Stimulated activated naive CD4-positive, alpha-beta T cell (primary cell): ENCODE measurements at regions not wholly inside any gene's neighbourhood (a gene's known extent, or its start where the extent isn't known, plus 50 kb on each side); places are given as distances from the start of the nearest gene placed in this dataset.
"Not testable (repeated sequence)": the region's sequence is repeated elsewhere in the genome, so short reads cannot be mapped to it uniquely, and the experiment has no call there.

Experiments used
- DNase-seq, 6 experiments: peaks; one replicate each; lab custom pipeline; 2025; lab: John Stamatoyannopoulos, UW

GRCh38 chr3:74131546-74132328, 482.7 kb downstream of the CNTN3 start:
- DNase-seq, result not testable (repeated sequence)

DNA sequence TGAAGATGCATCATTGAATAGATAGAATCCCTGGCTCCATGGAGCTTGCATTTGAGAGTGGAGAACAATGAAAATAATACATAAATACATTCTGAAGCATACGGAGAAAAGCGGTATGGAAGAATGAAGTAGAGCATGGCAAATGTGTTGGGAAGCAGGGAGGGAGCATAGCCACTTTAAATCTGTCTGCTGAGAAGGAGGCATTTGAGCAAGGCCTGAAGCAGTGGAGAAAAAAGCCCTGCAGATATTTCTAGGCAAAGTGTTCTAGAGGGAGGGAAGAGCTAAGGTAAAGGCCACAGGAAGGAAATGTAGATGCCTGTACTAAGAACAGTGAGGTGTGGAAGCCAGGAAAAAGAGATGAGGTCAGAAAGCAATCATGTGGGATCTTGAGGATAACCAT, 484.8 kb downstream of the CNTN3 start:
- DNase-seq, result no peak

DNA sequence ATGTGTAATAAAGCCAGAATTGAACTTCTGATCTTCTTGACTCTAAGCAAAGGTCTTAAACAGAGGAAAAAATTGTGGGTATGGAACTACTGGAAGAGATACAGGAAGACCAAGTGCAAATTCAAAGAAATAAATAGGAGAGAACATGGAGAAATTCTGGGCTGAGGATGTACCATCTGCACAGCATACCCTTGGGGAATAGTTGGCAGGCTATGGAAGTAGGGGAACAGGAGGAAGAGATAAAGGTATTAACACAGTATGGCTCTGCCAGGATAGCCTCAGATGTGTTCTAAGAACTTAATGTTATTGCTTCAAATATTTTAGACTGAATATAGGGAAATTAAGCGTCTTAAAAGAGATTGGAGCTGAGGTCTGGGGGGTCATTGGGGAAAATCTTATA, 485.4 kb downstream of the CNTN3 start:
- DNase-seq, result no peak

GRCh38 chr3:74127256-74127655, 487.2 kb downstream of the CNTN3 start:
- DNase-seq, result no peak

GRCh38 chr3:74124782-74125181, 489.7 kb downstream of the CNTN3 start:
- DNase-seq, result no peak

DNA sequence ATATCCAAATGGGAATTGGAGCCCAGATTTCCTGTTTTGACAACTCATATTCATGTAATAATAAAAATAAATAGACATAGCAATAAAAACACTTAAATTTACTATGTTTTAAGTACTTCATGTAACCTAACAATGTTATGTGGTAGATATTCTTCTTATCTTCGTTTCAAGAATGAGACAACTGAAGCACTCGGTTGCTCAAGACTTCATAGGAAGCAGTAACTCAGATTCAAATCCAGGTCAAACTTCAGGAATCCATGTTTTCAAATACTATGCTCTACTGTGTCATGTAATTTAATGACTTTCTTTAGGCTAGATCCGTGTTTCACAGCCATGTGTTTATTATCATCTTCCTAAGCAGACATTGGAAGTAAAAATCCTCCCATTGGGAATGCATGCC, 492.2 kb downstream of the CNTN3 start:
- DNase-seq, result no peak

DNA sequence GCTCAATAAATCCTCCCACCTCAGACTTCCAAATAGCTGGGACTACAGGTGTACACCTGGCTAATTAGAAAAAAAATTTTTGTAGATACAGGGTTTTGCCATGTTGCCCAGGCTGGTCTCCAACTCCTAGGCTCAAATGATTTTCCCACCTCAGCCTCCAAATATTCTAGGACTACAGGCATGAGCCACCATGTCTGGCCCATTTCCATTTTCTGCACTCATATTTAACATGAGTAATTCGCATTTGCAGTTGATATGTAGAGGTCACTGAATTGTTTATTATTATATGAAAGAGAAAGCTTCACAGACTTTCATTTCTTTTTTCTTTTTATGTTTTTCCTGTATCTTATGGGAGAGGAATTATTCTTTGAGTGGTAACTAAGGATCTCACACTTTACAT, 492.7 kb downstream of the CNTN3 start:
- no peak for DNase-seq

GRCh38 chr3:74119221-74119620, 494.5 kb upstream of the PDZRN3 start:
- DNase-seq, result no peak

GRCh38 chr3:74115906-74116305, 491.2 kb upstream of the PDZRN3 start:
- no peak for DNase-seq

GRCh38 chr3:74107451-74107850, 482.7 kb upstream of the PDZRN3 start:
- DNase-seq, result no peak

DNA sequence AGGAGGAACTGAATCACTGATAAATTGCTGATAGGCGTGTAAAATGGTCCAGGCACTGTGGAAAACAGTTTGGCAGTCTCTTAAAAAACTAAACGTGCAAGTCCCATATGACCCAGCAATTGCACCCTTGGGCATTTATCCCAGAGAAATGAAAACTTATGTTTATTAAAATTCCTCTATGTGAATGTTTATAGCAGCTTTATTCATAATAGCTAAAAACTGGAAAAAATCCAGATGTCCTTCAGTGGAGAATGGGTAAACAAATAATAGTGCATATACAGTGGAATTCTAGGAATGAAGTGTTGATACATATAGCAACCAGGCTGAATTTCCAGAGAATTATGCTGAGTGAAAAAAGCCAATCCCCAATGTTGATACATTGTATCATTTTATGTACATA, 482.2 kb upstream of the PDZRN3 start:
- no peak for DNase-seq

DNA sequence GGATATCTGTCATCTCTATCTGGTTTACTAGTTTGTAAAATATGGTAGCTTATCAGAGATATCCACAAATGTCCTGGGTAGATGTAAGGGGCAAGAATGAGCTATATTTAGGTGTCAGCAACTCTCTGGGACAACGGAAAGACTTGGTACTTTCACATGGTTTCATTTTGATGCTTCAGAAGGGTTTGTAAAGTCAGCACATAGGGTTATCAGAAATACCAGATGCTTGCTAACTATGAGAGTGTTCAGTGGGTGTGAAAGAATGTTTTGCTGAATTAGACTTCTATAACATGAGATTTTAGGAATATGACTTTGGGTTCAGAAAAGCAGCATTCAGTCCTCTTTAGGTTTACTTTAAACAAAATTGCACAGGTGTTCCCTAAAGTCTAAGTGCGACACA, 466.5 kb upstream of the PDZRN3 start:
- no peak for DNase-seq

DNA sequence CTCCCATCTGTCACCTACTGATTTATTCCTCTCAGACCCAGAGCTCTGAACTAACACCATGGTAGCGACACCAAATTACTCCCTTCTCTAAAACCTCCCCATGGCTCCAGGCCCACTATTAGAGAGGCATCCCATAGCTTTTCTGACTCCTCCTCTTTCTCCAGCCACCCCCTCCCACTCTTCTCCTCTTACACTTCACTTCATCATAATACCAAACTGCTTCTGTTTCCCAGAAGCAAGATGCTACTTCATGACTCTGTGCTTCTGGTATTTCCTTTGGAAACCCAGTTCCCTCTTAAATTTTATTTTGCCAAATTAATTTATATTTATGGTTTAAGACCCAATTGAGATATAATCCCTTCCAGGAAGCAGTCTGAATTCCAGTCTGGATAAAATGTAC, 465.1 kb upstream of the PDZRN3 start:
- no peak for DNase-seq

DNA sequence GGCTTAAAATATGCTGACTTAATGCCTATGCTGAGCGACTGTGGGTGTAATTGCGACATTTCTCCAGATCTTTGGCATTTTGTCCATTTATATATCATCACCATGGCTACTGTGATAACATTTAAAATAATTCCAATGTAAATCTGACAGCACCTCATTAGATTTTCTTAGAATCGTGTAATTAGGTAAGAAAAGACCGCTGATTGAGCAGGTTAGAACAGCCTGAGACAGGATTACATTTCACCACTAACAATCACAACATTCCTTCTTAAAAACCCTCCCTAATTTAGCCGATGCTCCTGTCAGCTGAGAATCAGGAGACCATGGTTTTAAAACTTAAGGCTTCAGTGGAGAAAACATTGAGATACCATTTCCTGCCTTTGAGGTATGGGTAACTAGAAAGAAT, 455.3 kb upstream of the PDZRN3 start:
- no peak for DNase-seq

- DNase-seq, result no peak
These were observed 450.5 kb upstream of the PDZRN3 start for GRCh38 chr3:74075241-74075640.

DNA sequence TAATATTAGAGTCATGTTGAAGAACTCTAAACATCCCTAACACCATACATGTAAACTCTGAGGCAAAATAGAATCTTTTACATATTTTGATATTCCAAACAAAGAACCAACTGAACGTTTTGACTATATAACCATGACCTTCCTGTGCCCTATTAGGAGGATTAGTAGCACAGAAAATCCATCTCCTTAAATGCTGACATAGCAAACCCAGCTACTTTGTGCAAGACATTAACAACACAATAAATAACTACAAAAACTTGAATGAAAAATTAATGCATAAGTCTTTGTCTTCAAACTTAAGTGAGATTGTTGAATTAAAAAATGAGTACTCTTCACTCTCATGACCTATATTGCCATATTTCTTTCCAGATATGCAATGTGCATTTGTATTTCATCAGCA, 450.0 kb upstream of the PDZRN3 start:
- DNase-seq, result no peak

GRCh38 chr3:74067296-74067695, 442.6 kb upstream of the PDZRN3 start:
- DNase-seq, result no peak

GRCh38 chr3:74066456-74066855, 441.7 kb upstream of the PDZRN3 start:
- DNase-seq, result no peak

DNA sequence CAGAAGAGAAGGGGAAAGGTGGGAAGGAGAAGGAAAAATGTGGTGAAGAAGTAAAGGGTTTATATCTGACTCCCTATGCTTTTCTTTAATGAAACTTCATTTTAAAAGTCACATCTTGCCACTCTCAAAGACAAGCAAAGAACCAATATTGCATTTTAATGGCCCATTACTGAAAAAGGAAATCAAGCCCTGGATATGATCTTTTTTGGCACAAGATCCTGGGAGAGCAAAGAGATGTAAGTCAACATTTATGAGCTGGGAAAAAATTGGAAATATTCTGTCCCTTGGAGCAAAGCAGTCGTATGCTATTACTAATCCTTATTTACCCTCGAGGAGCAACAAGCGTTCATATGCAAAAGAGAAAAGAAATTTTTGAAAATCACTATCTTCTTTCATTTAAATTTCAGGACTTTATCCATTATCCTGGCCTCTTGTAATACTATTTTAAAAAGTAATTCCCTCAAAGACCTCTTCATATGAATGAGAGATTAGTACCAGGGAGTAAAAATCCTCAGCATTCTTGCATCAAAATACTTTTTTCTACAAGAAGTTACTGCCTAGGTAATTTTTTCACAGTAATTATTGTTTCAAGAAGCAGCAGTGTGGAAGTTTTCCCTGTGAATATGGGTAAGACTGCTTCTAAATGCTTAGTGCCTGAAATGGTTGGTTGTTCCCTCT, 435.3 kb upstream of the PDZRN3 start:
- no peak for DNase-seq

GRCh38 chr3:74059301-74059922, 434.7 kb upstream of the PDZRN3 start:
- DNase-seq, result no peak

DNA sequence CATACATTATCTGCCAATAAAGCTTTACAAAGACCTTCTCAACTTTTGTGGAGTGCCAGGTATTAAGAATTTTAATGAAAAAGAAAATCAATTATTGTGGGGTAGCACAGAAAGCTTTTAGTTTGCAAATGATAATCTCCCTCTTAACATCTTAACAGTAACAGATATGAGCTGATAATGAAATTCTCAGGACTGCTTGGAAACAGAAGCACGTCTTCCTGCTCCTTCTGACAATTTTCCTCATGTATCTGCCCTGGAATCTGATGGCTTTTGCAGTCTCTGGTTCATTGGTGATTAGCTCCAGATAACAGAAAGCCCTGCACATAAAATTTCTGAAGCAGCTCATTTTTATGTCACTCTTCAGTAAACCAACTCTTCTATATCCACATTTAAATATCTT, 432.4 kb upstream of the PDZRN3 start:
- DNase-seq, result no peak

DNA sequence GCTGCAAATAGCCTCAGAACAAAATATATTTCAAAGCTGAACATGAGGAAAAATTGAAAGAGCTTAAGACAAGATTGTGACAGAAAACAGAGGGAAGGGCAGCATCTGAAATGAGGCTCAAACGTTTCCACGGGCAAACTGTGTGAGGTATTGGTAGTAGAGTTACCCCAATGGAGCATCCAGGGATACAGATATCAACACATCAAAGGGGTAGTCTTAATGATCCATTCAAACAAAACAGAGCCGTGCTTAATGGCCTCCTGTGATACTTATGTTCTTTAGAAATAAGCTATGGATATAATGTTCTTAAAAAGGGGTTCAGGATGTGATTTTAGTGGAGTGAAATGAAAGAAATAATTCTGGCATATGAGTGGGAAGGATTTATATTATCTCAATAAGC, 430.3 kb upstream of the PDZRN3 start:
- DNase-seq, result no peak

DNA sequence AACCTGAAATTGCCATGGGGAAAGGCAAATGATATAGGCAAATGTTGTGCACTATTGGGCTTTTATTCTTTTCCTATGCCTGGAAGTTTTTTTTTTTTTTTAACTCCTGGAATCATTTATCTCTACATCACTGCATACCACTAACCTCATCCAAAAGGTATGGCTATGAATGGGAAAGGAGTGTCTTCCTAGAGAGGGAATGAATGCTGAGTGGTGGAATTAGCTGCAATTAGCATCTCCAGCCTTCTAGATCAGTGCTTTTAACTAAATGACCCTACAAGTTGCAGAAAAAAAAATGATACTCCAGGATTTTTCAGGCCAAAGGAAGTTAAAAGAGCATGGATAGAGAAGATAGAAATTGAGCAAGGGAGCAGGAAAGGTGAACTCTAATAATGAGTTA, 429.8 kb upstream of the PDZRN3 start:
- DNase-seq, result no peak
